Fibroblast of skin of right quadriceps (primary cell): ENCODE measurements at regions not wholly inside any gene's neighbourhood (a gene's known extent, or its start where the extent isn't known, plus 50 kb on each side); places are given as distances from the start of the nearest gene placed in this dataset.
"Not testable (repeated sequence)": the region's sequence is repeated elsewhere in the genome, so short reads cannot be mapped to it uniquely, and the experiment has no call there.

Experiments used
- DNase-seq: peaks from one replicate; pipeline ENCODE4 v3.0.0-alpha.2; 2013

- DNase-seq, result not testable (repeated sequence)
Measured at GRCh38 chr10:8285970-8286369, 231.5 kb downstream of the GATA3 start.

DNA sequence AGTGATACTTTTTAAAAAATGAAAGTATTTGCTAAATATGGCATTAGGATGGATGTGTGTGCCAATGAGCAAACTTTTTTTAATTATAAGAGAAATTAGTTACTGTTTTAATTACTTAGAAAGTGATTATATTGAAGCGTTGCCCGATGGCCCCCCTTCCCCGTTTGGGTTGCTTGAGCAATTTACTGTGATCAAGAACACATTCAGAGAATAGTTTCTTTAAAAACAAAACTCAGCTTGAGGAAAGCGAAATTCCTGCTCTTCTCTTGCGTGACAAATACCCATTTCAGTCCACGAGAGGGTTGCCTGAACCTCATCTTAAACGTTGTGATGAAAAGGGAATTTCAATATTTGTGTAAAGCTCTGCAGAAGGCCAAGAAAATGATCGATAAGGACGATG, 234.1 kb downstream of the GATA3 start:
- no peak for DNase-seq

- no peak for DNase-seq
Measured at GRCh38 chr10:8289186-8289924, 234.9 kb downstream of the GATA3 start.

DNA sequence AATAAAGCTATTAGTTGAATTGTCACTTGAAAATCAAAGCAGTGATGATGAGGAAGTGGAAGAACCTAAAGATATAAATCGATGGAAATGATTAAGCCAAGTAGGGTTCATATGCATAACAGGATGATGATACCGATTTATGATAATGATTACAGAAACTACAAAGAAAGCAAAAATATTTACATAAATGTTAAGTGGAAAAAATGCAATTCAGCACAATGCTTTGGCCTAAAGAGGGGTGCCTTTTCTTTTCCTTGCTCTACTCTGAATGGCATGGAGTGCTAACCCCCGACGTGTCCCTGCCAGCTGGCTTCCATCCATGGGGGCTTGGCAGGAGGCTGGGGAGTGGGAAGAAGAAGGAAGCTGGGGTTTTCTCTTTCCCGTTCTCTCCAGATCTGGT, 240.3 kb downstream of the GATA3 start:
- no peak for DNase-seq

- DNase-seq, result no peak
Measured at GRCh38 chr10:8295311-8295710, 240.8 kb downstream of the GATA3 start.

DNA sequence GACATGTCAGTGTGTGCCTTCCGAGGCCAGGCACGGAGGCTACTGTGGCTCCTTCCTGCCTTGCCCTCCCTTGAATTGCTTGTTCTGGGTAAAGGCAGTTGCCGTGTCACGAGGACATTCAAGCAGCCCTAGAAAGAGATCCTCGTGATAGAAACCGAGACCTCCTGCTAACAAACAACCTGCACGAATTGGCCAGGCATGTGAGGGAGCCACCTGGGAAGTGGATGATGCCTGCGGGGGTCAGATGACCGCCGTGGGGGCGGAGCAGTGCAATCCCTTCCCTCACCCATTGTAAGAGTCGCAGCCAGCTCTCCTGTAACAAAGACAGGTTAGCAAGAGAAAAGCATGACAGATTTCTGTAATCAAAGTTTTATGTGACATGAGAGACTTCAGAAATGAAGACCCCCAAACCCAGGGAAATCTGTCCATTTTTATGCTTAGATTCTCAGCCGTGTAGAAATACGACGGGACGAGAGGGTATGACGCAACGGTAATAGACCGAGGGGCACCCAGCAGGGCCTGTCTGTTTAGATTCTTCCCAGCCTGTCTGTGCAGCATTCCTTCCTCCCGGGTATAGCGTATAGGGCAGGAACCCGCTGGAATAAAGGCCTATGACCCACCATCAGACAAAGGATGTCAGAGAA, 241.7 kb downstream of the GATA3 start:
- DNase-seq, result no peak

DNA sequence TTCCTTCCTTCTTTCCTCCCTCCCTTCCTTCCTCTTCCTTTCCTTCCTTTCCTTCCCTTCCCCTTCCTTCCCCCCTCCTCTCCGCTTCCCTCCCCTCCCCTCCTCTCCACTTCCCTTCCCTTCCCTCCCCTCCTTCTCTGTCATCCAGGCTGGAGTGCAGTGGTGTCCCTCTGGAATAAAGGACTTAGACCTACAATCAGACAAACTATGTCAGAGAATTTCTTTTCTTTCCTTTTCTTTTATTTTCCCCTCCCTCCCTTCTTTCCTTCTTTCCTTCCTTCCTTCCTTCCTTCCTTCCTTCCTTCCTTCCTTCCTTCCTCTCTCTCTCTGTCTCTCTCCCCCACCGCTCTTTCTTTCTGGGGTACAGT, 242.2 kb downstream of the GATA3 start:
- no peak for DNase-seq

DNA sequence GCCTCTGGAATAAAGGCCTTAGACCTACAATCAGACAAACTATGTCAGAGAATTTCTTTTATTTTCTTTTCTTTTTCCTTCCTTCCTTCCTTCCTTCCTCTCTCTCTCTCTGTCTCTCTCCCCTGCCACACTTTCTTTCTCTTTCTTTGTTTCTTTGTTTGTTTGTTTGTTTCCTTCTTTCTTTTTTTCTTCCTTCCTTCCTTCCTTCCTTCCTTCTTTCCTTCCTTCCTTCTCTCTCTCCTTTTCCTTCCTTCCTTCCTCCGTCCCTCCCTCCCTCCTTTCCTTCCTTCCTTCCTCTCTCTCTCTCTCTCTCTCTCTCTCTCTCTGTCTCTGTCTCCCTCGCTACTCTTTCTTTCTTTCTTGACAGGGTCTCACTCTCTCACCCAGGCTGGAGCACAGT, 242.6 kb downstream of the GATA3 start:
- no peak for DNase-seq

DNA sequence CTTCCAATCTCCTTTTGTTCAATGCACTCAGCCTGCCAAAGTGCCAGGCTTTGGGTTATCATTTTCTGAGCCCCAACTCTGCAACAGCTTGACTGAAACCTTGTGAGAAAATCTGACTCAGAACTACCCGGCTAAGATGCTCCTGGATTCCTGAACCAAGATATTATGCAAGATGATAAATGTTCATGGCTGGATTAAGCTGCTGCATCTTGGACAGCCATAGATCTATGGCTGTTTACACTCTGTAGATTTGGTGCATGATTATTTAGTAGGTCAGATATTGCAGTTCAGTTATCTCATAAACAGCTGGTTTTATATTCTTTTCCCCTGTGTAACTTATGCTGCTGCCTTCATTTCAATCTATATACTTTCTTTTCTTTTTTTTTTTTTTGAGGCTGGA, 243.5 kb downstream of the GATA3 start:
- DNase-seq, result no peak

DNA sequence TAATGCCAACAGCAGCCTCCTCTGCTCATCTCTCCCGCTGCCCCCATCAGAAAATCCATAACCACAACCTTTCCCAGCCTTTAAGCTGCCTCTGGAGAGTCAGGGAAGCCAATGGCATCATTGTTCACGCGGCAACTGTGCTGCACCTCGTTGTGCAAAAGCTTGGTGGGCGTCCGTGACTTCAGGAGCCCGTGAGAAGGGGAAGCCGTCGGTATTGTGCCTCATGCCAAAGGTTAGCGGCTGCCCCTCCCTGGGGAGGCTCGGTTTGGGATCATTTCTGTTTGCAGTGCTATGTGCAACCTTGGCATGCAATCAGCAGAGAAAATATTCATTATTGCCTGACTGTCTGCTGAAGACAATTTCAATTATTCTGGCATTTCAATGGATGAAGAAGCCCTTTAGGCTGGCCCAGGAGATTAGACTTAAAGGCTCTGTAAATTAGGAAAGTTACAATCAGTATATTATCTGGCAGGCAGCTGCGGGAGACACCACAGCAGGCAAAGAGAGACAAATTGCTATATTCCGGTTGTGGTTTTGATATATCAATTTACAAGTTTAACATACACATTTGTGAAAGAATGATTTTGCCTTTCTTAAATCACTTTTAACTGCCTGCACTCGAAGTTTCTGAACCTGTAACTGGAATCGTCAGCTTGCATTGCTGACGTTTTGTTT, 244.5 kb downstream of the GATA3 start:
- DNase-seq, result no peak

- DNase-seq, result no peak
Measured at GRCh38 chr10:8300925-8301324, 246.4 kb downstream of the GATA3 start.

DNA sequence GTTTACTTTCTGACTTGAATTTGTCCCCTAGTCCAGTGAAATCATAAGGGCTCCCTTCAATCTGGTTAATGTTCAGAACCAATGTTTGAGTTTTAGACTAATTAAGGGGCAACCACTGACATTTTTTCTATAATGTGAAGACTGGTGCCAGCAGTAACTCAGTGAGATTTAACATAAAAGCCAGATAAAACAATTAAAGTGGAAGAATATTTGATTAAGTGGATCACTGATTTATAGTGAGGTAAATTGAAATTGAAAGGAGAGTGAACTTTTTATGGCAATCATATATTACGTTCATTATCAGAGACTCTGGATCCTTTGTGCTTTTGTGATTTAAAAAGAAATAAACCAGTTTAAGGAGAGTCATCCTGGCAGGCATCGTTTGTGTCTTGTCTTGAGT, 246.8 kb downstream of the GATA3 start:
- DNase-seq, result no peak

- no peak for DNase-seq
Measured at GRCh38 chr10:8301831-8302230, 247.3 kb downstream of the GATA3 start.

DNA sequence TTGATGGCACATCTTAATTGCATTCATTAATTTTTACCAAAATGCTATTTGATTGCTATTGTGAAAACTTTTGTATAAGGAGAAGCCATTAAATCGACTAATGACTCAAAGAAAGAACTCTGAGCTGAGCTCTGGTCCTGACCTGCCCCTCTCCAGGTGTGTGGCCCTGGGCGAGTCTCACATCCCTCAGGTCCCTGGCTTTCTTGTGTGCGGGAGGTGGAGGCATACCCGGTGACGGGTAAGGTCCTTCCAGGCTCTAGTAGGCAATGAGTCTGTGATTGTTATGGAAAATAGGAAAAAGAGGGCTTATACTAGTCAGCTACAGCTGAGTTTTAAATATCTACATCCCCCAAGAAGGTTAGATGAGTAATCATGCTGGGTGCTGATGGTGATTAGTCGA, 248.1 kb downstream of the GATA3 start:
- no peak for DNase-seq

- no peak for DNase-seq
Measured at GRCh38 chr10:8304861-8305260, 250.4 kb downstream of the GATA3 start.

GRCh38 chr10:8305876-8306652, 251.6 kb downstream of the GATA3 start:
- peak; percentile 40 for DNase-seq

DNA sequence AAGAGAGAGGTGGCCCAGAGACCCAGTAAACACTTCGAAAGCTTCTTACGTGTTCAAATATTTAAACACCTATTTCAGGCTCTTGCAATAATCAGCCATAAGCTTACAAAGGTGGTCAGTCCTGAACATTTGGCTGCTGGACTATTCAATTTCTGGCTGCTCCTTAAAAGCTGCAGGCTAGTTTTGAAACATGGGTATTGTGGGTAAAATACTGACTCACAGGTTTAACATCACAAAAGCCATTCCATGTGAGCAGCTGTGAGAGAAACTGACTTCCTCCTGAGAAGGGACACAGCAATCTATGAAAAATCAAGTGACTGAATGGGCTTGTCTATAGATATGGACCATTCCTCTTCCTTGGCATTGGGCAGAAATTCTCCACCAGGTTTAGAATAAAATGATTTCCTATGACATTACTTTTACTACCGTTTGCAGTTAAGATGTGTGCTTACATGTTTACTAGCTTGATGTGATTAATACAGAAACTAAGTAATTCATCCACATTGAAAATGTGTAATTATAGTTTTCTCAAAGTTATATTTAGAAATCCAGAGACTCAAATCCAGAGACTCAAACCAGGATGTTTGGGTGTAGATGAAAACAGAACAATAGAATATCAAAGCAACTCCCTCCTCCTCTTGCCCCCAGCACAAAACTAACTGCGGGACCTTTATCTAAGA, 252.3 kb downstream of the GATA3 start:
- peak; percentile 3 for DNase-seq

GRCh38 chr10:8310930-8311329, 256.4 kb downstream of the GATA3 start:
- DNase-seq, result no peak

DNA sequence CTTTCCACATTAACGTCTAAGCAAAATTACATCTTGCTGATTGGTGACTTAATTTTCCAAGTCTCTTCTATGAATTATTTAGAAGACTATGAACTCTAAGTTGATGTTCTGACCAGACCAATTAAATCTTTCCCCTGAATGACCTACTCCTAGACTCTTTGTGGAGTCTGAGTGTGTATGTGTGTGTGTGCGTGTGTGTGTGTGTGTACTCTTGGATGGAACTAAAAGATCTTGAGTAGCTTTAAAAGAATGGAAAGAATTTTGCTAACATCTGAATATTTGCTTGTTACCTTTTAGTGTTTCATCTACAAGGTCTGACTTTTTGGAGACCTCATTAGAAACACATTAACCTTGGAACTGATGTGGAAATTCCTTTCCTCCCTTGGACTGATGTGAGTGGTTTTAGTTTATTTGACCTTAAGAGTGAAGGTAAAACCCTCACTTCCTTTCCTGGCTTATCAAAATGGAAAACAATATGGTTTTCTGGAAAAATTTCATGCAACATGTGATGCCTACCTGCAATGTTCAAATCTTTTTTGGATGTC, 257.1 kb downstream of the GATA3 start:
- DNase-seq, result no peak

- no peak for DNase-seq
Measured at GRCh38 chr10:8312079-8312478, 257.6 kb downstream of the GATA3 start.

- no peak for DNase-seq
Measured at GRCh38 chr10:8312781-8313180, 258.3 kb downstream of the GATA3 start.

GRCh38 chr10:8314486-8314885, 260.0 kb downstream of the GATA3 start:
- no peak for DNase-seq

DNA sequence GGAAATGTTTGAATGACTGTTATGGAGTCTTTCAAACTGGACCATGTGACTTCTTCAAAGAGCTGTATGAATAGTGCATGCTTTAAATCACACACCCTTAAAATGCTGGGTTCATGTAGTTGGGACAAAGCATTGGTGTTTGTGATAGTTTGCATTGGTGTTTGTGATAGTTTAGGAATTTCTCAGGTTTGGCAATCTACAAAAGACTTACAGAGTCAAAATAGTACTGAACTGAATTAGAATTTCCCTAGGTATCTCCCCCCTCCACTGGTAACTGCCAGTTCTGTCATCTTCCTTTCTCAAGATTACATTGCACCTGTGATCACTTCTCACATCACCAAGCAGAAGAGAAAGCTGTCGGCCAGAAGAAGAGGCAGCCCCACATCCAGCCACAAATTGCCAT, 261.1 kb downstream of the GATA3 start:
- no peak for DNase-seq
